Right forelimb (tissue), 1 donor: ENCODE measurements at regions not wholly inside any gene's neighbourhood (a gene's known extent, or its start where the extent isn't known, plus 50 kb on each side); places are given as distances from the start of the nearest gene placed in this dataset.

Experiments used
- DNase-seq: peaks from one replicate; pipeline ENCODE4 v3.0.0-alpha.2; 2018

DNA sequence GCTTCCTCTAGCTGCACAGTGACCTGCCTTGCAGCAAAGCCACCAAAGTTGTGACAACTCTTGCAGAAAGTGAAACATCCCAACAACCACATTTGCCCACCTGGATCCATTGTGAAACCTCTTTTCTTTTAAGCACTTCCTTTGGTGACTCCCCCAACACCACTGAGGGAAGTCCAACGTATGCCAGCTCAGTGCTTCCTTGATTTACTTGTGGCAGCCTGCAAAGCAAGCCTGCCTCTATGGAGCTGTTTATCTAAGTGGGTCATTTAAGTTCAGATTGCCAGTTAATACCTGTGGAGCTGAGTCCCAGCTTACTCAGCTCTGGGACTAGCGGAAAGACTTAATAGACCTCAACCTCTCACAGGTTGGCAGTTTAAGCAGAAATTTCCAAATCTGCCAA is 230.8 kb upstream of the GHITM start:
- no peak for DNase-seq

DNA sequence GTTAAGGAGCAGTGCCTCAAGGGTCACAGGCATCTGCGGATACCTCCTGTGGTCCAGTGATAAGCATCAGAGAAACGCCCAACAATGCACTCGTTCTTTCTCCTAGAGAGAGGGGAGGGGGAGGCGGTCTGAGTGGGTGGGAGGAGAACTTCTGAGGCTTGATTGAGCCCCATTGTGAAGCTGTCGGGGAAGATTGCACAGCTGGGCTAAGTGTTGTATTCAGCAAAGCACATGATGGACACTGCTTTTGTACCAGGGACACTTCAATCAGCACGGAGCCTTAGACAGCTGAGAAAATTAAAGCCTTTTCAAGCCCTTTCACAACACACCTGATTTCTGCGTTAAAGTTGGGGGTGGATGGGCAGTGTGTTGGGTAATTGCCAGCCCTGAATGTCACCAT is 230.3 kb upstream of the GHITM start:
- DNase-seq = no peak

DNA sequence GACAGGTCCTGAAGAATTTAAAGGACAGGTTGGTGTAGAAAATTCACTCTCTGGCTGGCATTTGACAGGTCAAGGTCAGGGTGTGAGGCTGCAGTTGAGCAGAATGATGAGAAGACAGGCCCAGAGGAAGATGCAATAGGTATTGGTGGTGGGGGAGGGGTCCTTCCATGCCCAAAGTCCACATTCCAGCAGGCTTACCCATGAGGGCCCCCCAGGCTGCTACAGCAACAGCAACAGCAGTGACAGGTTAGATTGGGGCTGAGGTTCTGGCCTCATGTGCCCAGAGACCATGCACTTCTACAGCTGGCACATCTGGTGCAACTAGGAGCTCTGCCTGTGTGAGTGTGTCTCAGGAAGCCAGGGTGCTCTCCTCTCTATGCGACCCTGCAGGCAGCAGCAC is 223.5 kb upstream of the GHITM start:
- DNase-seq = no peak

DNA sequence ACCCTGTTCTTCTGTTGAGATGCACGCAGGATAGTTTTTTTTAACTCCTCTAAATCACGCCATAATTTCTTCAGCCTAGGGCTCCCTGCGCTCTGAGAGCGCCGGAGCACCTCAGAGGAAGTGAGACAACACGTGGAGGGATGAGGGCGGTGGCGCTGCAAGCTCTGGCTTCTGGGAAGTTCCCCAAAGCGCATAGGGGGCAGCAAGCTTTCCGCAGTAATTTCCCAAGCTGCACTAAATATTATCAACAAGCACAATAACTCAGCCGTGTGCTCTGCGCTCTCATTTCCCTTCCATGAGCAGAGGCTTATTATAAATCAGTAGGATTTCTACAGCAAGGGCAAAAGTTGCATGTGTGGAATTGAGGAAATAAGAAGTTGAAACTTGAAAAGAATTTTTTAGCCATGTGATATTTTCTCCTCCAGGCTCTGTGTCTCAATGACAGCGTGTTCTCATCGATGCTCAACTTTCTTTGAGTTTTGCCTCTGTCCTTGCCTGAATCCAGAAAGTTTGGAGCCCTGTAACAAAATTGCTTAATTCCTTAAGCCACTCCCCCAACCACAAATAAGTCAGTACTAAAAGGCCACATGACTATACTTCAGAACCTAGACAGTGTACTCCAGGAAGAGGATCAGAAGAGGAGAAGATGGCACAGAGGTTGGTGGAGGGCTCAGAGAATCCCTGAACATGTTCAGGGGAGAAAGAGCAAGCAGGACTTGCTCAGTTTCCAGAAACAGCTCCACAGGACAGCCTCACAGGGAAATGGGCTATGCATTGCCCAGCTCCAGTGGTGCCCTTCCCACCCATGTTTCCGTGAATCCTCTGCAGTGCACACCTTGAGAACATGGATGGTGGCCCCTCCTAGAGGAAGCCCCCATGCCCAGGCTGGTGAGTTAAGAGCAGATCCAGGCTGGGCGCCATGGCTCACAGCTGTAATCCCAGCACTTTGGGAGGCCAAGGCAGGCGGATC is 221.5 kb upstream of the GHITM start:
- no peak for DNase-seq

DNA sequence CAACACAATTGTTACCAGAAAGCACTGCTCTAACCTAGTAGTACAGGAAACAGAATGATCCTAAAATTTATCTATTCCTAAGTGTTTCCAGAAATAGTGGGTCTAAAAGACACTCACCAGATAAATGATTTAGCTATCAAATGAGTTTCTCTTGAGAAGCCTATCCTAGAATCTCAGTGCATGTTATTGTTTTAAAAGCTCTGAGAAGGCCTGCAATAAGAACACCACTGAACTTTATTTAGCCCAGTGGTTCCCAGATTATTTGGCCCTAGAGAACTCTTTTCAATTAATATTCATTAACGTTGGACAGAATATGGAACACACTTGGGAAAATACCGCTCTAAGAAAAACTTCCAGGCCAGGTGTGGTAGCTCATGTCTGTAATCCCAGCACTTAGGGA is 220.1 kb upstream of the GHITM start:
- DNase-seq = no peak

DNA sequence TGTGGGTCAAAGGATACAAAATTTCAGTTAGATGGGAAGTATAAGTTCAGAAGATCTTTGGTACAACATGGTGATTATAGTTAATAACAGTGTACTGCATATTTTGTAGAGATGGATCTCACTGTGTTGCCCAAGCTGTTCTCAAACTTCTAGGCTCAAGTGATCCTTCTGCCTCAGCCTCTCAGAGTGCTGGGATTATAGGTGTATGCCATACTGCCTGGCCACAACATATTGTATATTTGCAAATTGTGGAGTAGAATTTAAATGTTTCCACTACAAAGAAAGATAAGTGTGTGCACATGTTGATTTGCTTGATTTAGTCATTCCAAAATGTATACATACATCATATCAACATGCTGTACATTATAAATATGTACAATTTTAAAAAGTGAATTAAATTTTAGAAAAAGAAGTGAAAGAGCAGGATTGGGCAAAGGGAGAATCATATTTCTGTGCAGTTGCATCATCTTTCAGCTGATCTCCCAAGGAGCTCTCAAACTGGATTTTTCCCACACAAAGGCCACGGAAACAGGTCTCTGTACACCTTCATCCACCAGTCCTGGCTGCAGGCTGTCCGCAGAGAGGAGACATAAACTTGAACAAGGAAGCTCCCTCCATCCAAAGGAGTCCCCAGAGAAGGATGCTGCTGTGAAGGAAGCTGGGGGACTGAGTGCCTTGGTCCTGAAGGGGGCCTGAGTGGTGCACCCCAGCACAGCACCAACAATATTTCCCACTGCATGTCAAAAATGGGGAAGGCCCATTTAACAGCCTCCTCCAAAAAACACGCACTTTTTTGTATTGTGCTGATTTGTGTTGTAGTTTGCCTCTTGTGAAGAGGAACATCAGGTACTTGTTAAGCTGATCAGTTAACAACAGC is 217.1 kb upstream of the GHITM start:
- DNase-seq = no peak

DNA sequence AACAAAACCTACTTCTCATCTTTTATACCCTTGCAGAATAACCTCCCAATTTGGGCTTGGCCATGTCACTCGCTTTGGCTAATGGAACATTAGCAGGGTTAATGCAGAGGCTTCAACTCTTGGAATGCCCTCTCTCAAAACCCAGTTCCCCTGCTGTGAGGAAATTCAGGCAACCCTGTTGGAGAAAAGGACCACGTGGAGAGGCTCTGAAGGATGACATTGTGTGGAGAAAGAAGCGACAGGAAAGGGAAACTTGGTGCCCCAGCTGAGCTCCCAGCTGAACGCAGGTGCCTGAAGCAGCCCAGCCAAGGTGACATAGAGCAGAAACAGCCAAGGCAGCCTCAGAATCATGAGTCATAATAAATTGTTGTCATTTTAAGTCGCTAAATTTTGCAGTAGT is 214.2 kb upstream of the GHITM start:
- no peak for DNase-seq

DNA sequence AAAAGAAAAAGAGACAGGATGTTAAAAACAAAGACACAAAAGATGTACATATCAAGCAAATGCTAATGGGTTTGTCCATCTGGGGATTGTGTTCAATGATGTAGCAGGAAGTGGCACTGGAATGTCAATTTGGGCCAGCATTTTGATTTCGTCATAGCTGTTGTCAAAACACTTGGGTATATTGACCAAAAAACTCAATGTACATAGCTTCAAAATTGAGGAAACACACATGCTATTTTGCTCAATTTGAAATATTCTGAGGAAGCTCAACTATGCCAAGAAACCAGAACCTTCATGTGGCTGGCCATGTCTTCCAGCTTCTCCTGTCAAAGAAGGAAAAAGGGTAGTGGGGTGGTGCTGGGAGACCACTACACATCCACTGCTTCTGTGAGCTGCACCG is 212.7 kb upstream of the GHITM start:
- no peak for DNase-seq

DNA sequence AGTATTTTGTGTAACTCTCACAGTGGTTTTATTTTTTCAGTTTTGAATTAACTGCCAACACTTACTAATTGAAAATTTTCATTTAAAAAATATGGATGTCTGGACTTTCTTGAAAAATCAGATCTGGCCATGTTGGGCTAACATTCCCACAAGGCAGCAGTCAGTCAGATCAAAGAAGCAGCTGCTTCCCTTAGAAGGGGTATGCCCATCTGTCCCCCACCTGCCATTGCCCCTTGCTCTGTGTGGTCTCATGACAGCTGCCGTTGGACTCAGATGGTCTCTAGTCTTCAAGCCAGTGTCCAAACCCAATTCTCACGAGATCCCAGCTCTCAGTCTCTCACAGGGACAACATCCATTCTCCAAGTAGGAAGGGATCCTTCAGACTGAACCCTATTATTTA is 212.1 kb upstream of the GHITM start:
- DNase-seq = no peak

DNA sequence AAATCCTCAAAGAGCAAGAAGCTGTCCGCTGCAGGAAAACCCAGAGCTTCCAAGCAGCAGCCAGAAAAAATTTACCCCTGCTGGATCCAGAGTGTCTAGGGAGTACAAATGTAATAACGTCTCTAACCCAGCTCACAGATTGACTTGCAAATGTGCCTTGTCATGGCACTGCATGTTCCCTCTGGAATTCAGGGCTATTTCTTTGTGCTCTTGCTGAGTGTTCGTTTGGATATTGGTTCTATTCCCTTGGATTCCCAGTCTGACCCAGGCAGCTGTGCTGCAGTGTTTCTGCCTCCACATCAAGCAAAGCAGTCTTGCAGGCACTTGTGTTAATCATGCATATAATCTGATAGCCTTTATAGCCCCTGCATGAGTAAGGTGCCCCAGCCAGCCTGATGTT is 209.9 kb upstream of the GHITM start:
- DNase-seq = no peak

DNA sequence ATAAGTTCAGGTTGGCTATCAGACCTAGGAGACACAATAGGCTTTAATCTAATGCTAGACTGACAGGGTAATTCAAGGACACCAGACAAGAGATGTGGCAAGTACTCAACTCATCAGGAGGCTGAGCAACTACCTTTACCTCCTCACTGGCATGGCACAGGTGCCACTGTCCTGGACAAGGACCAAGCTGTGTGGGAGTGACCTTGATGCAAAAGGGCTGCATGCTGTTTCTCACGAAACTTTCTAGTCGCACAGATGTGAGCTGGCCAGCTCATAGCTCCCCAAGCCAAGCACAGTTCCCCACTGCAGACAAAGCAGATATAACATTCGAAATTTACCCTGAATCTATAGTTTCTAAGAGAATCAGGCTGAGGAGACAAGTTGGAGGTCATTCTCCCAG is 207.6 kb upstream of the GHITM start:
- DNase-seq = no peak

DNA sequence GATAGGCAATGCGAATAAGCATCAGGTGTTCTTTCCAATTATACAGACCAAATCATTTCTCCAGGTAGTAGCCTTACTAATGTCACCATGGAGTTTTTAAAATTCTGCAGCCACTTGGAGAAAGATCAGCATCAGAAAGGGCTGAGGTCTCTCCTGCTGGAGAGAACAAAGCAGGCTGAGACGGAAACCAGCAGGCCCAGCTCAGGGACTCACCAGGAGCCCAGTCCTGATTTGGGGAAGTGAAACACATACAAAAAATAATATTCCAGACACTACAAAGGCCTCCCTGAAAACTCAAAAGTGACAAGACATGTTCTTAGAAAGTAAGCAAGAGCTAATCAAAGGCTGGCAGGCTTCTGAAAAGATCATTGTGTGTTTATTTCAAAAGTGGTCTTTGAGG is 207.1 kb upstream of the GHITM start:
- no peak for DNase-seq

DNA sequence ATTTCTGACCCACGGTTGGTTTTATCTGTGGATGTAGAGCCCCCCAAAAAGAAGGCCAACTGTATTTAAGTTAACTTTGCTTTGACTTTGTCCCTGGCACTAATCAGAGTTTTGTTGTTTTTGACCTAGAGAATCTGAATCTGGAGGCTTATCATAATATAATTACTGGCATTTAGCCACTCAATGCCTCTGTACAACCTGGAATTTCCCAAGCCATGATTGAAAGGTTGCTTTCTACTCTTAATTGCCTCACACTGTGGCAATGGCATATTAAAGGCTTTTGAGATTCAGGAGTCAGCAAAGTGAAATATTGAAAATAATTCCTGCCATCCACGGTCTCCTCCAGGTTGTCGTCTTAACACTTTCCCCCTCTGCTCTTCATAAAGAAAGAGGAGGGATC is 205.2 kb upstream of the GHITM start:
- DNase-seq = no peak

DNA sequence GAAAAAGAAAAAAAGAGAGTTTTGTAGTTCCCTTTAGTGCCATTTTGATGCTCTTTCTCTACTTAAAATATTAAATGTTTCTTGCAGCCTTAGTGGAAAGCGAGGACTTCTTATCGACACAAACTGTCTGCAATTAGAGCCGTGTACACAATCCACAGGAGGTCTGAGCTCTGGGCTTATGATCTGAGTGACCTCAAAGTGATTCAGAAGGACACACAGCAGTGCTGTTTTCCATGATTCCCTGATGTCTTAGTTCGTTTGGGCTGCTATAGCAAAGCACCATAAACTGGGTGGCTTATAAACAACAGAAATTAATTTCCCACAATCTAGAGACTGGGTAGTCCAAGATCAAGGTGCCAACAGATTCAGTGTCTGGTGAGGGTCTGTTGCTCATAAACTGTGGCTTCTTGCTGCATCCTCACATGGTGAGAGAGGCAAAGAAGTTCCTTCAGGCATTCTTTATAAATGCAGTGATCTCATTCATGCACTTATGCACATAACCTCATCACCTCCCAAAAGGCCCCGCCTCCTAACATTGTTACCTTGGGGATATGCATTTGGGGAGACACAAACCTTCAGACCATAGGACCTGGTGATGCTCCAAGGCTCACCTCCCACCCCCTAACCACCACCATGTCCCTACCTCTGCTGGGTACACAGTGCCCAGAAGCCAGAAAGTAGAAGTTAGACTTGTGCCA is 204.5 kb upstream of the GHITM start:
- no peak for DNase-seq

DNA sequence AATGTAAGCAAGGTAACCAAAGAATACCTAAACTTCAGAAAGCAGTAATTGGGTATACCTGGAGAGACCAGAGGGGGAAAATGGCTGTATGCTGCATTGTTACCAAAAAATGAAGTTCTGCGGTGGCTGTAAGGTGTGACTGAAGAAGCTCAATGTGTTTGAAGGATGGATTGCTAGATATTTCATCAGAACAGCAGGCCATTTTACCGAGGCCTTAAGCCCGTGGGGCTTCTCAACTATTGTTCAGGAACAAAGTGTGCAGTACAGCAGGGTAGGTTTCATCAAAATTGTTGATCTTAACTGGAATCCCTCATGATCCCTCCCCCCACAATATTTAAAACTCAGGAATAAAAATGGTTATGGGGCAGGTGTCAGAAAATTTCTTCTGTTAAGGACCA is 204.0 kb upstream of the GHITM start:
- no peak for DNase-seq

DNA sequence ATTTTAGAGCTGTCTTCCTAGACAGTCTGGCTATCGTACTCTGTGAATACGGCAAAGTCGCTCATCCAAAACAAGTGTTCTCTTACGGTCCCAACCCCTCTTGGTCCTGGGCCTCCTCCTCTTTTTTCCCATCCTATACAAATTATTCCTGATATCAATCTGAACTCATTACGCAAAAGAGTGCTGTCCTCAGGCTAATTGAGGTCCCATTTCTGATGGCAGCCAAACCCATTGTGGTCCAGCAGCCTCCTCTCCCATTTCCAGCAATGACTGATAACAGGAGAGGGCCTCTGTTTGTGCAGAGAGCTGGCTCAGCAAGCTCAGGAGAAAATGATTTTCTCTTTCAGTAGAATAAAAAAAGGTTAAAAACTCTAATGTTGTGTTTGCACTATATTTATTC is 203.4 kb upstream of the GHITM start:
- DNase-seq = no peak

DNA sequence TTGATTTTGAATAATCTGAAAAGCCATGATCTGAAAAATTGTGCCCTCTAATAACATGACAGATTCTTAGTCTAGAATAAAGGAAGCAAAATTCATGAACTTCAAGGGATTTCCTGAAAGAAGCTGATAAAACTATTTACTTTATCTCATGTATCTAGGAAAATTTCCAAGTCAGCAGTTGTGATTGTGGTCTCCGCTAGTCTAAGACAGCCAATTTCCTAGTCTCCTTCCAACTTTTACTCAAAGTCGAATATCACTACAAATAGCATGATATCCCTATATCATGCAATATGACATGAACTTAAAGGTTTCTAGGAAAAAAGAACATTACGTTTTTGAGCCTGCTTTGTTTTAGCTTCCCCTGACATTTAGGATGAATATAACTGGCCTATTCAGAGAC is 202.1 kb upstream of the GHITM start:
- no peak for DNase-seq

DNA sequence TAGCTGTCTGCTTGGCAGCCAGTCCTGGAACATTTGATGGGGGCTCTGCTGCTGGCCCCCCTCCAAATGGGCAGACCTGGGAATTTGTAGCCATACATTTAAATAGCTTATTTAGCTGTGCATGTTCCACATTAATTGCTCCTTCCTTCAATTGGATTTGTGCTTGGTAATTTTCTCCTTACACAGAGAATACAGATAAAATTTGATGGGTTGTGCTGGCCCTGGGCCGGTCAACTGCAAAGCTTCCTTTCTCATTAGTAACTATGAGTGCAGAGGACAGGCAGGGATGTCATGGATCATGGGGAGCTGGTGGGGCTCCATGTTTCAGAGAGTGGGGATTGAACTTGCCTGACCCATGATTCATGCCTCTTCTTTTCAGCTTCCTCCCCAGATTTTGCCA is 201.5 kb upstream of the GHITM start:
- no peak for DNase-seq

DNA sequence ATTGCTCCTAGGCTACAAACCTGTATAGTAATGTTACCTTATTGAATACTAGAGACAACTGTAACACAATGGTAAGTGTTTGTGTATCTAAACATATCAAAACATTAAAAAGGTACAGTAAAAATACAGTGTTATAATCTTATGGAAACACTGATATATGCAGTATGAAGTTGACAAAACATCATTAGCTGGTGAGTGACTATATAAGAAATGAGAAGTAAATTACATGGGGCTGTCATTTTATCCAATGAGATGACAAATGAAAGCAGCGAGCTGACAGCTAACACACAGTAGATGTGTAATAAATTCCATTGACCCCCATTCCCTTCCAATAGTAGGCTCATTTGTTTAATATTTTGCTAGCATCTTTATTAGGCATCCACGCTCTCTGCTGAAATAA is 198.1 kb upstream of the GHITM start:
- no peak for DNase-seq

DNA sequence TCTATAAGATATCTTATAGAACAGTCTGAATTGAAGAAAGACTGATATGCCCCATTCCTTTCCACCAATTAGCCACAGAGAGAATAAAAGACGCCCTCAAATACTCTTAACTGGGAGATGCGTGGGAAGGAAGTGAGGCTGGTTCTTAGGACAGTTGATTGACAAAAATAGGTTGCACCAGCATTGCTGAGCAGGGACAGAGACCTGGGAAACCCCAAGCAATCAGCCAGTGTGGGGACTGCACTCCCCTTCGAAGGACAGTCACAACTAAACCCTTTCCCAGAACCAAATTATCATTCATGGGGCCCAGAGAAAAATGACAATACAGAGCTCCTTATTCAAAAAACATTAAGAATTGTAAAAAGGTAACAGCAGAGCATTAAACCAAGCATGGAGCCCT is 196.9 kb upstream of the GHITM start:
- no peak for DNase-seq

DNA sequence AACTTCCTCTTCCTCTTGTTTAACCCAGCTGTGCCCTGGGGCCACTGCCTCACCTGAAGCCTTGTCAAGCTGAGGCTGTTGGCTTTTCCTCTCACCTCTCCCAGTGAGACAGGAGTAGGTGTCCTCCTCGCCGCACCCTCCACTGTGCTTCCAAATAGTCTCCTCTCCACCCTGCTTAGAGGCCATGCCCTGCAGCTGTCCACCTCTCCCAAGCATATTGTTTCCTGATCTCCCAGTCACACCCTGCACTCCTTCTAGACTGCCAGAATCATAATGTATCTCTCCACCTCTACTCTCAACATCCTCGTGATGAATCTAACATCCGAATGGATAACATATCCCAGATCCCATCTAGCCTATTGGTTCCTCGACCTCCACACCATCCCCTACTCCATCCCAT is 196.3 kb upstream of the GHITM start:
- DNase-seq = no peak

DNA sequence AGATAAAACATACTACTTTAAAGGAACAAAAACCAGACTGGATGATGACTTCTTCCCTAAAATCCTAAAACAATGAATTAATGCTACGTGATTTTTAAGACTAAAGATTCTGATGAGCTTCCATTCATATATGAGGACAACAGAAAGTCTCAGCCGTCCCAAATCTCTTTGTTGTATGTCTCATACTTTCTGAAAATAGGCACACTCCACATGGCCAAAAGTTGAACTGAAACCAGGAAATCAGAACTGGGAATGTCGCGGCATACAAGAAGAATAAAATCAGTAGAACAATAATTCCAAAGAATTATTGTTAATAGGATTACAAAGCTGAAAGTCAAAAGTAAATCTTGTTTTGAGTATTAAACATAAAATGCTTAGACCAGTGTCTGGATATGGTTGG is 195.4 kb upstream of the GHITM start:
- no peak for DNase-seq

DNA sequence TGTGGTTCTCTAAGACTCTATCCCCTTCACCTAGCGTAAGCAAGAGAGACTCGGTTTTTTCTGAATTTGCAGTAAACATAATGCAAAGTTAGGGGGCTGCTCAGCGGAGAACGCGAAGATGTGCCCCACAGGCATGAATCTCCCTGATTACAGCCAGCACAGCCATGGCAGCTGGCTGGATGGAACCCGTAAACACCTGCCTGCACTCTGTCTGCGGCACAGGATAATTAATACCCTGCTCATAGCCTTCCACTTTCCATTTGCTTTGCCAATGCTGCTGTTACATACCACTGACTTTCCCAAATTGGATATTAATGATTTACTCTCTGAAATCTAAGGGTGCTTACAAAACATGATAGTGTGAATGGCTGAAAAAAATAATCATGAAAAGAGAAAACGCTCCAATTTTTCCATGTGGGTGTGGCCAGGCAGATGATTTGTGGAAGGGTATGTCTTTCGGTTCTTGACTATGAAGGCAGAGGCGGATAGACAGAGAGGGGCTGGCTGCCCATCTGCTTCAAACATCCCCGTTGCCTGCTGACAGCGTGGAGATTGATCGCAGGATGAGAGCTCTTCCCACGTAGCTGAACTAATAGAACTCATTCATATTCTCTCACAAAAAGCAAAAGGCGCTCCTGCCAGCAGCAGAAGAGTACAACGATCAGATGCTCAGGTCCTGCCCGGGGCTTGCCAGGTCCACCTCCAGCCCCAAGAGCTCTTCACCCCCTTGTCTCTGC is 193.2 kb upstream of the GHITM start:
- DNase-seq = no peak
